ENCODE measurements at regions not wholly inside any gene's neighbourhood (a gene's known extent, or its start where the extent isn't known, plus 50 kb on each side); places are given as distances from the start of the nearest gene placed in this dataset.

GRCh38 chr4:81745050-81745449, 273.3 kb upstream of the RASGEF1B start:
- TF ChIP-seq, protein P1, sequence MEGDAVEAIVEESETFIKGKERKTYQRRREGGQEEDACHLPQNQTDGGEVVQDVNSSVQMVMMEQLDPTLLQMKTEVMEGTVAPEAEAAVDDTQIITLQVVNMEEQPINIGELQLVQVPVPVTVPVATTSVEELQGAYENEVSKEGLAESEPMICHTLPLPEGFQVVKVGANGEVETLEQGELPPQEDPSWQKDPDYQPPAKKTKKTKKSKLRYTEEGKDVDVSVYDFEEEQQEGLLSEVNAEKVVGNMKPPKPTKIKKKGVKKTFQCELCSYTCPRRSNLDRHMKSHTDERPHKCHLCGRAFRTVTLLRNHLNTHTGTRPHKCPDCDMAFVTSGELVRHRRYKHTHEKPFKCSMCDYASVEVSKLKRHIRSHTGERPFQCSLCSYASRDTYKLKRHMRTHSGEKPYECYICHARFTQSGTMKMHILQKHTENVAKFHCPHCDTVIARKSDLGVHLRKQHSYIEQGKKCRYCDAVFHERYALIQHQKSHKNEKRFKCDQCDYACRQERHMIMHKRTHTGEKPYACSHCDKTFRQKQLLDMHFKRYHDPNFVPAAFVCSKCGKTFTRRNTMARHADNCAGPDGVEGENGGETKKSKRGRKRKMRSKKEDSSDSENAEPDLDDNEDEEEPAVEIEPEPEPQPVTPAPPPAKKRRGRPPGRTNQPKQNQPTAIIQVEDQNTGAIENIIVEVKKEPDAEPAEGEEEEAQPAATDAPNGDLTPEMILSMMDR (IDR thresholded peaks at IDR 0.05; ENCODE audit: low read length) = no peak
- no peak for TF ChIP-seq EZH2 (IDR thresholded peaks at IDR 0.05; ENCODE audit: borderline replicate concordance, low read length)

All from OCI-LY1 (cell line).